ENCODE measurements at regions not wholly inside any gene's neighbourhood (a gene's known extent, or its start where the extent isn't known, plus 50 kb on each side); places are given as distances from the start of the nearest gene placed in this dataset.

DNA sequence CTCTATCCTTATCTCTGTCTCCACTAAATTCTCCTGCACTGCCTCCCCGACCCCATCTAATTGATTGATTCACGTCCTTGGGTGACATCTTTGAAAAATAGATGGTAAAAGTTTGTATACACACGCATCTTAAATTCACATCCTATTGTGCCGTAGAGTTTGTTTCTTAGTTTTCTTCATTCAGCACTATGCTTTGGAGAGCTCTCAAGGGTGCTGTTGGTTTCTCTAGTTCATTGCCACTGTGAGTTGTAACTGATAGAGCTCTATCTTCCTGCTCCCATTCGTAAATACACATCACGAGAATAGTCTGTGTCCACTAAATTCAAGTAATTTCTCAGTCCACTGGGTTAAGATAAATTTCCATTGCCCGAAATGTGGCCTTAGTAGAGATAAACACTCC, 1537.4 kb downstream of the AACS start:
- Mint-ChIP-seq H3K36me3 (ENCODE audit: low read depth) (peaks cover 33% of the 10 kb centered on the region; the same call in 2 of the 3 replicates), H3K4me3 (no peak overlapping the region), H3K9me3 (peaks cover 91% of the 10 kb centered on the region), H3K27ac (no peak overlapping the region), H3K27me3 (ENCODE audit: insufficient read depth, low read depth, poor library complexity) (no peaks in the 10 kb centered on the region), H3K4me1 (no peaks in the 10 kb centered on the region)
- DNase-seq (ENCODE audit: low spot score), result no peak
- H3K36me3 ChIP-seq (ENCODE audit: insufficient read depth), result no peaks in the 10 kb centered on the region
- no peak overlapping the region for H2AFZ ChIP-seq
- no peak for ATAC-seq
- TF ChIP-seq JUNB (IDR thresholded peaks at IDR 0.05; ENCODE audit: unreplicated experiment), result no peak
- no peak for TF ChIP-seq ZNF114 (CRISPR knock-in tag; IDR thresholded peaks at IDR 0.05)
- TF ChIP-seq, protein P1, sequence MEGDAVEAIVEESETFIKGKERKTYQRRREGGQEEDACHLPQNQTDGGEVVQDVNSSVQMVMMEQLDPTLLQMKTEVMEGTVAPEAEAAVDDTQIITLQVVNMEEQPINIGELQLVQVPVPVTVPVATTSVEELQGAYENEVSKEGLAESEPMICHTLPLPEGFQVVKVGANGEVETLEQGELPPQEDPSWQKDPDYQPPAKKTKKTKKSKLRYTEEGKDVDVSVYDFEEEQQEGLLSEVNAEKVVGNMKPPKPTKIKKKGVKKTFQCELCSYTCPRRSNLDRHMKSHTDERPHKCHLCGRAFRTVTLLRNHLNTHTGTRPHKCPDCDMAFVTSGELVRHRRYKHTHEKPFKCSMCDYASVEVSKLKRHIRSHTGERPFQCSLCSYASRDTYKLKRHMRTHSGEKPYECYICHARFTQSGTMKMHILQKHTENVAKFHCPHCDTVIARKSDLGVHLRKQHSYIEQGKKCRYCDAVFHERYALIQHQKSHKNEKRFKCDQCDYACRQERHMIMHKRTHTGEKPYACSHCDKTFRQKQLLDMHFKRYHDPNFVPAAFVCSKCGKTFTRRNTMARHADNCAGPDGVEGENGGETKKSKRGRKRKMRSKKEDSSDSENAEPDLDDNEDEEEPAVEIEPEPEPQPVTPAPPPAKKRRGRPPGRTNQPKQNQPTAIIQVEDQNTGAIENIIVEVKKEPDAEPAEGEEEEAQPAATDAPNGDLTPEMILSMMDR (conservative IDR thresholded peaks at IDR 0.05; ENCODE audit: low read depth in 2 of 2), result no peak
- no peak for TF ChIP-seq EZH2phosphoT487 (IDR thresholded peaks at IDR 0.05; ENCODE audit: unreplicated experiment)
- TF ChIP-seq REST (IDR thresholded peaks at IDR 0.05; ENCODE audit: unreplicated experiment), result no peak
- TF ChIP-seq STAT1 (IDR thresholded peaks at IDR 0.05; ENCODE audit: unreplicated experiment), result no peak
- no peak for TF ChIP-seq ZNF462 (CRISPR knock-in tag; IDR thresholded peaks at IDR 0.05)
- no peak for TF ChIP-seq NANOG (IDR thresholded peaks at IDR 0.05; ENCODE audit: borderline replicate concordance)
- TF ChIP-seq, protein P2, sequence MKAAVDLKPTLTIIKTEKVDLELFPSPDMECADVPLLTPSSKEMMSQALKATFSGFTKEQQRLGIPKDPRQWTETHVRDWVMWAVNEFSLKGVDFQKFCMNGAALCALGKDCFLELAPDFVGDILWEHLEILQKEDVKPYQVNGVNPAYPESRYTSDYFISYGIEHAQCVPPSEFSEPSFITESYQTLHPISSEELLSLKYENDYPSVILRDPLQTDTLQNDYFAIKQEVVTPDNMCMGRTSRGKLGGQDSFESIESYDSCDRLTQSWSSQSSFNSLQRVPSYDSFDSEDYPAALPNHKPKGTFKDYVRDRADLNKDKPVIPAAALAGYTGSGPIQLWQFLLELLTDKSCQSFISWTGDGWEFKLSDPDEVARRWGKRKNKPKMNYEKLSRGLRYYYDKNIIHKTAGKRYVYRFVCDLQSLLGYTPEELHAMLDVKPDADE (IDR thresholded peaks at IDR 0.05), result no peak
- no peak for TF ChIP-seq POLR2AphosphoS5 (IDR thresholded peaks at IDR 0.05; ENCODE audit: low read depth)
- TF ChIP-seq EZH2 (IDR thresholded peaks at IDR 0.05; ENCODE audit: low read depth, unreplicated experiment), result no peak
- no peak for TF ChIP-seq CREB1 (CRISPR knock-in tag; IDR thresholded peaks at IDR 0.05; ENCODE audit: low read depth)
- no peak for TF ChIP-seq ZNF331 (CRISPR knock-in tag; IDR thresholded peaks at IDR 0.05; ENCODE audit: low read depth)
- no peaks in the 10 kb centered on the region for H4K20me1 ChIP-seq (replicated peaks; ENCODE audit: insufficient read depth)
- H3K4me1 ChIP-seq (ENCODE audit: insufficient read depth), result no peaks in the 10 kb centered on the region
- H3K27ac ChIP-seq (ENCODE audit: low read depth), result no peak overlapping the region
- H3K27me3 ChIP-seq (ENCODE audit: insufficient read depth), result no peaks in the 10 kb centered on the region
- no peak overlapping the region for H3K4me3 ChIP-seq
- H3K9me2 ChIP-seq (ENCODE audit: insufficient read depth), result no peaks in the 10 kb centered on the region
- H3K79me2 ChIP-seq (replicated peaks; ENCODE audit: insufficient read depth), result no peaks in the 10 kb centered on the region
- H3K4me2 ChIP-seq, result no peak overlapping the region
- no peaks in the 10 kb centered on the region for H3F3A ChIP-seq (replicated peaks; ENCODE audit: low read depth)
